Gastroesophageal sphincter (tissue), 3 donors: ENCODE measurements at regions not wholly inside any gene's neighbourhood (a gene's known extent, or its start where the extent isn't known, plus 50 kb on each side); places are given as distances from the start of the nearest gene placed in this dataset.

Experiments
- EP300 ChIP-seq: sonication (generic); formaldehyde crosslinking; IDR thresholded peaks from one replicate; pipeline ENCODE4 v1.6.1; 2017; ENCODE audit warnings: antibody characterized with exemption, mild to moderate bottlenecking
- POLR2A ChIP-seq, 2 donors: fragments of 450-650 bp; IDR thresholded peaks; one replicate each; pipeline ENCODE4 v1.6.1; 2017; ENCODE audit warnings: antibody characterized with exemption in 2 of 2, mild to moderate bottlenecking in 2 of 2, moderate library complexity in 1 of 2
- POLR2AphosphoS5 ChIP-seq: sonication (generic); formaldehyde crosslinking; IDR thresholded peaks from one replicate; pipeline ENCODE4 v1.6.1; 2017; ENCODE audit warnings: antibody characterized with exemption
- TF ChIP-seq, protein P1 (sequence below), 4 experiments: fragments of 200-600 bp in 2 of 4; fragments of 450-650 bp in 2 of 4; sonication (generic) in 1 of 4; IDR thresholded peaks; one replicate each; pipeline ENCODE4 v1.5.1; 2017 to 2019; ENCODE audit warnings: antibody characterized with exemption in 4 of 4, mild to moderate bottlenecking in 2 of 4, moderate library complexity in 2 of 4

DNA sequence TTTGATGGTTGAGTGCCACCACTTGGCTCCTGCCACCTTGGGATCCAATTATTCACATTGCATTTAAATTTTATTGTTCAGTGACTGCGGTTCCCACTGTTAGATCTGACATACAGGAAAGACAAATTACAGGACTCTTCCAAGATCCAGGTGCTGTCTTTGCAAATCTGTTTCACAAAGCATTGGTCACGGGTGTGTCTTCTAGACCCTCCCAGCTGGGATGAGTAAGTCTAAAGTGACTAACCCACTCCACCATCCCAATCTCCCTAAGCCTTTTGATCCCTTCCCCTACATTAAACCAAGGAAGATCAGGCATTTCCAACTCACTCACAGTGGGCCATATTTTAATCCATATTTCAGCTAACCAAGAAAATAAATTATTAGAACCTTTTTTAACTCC is 1016.3 kb upstream of the CTNND2 start:
- TF ChIP-seq, protein P1, sequence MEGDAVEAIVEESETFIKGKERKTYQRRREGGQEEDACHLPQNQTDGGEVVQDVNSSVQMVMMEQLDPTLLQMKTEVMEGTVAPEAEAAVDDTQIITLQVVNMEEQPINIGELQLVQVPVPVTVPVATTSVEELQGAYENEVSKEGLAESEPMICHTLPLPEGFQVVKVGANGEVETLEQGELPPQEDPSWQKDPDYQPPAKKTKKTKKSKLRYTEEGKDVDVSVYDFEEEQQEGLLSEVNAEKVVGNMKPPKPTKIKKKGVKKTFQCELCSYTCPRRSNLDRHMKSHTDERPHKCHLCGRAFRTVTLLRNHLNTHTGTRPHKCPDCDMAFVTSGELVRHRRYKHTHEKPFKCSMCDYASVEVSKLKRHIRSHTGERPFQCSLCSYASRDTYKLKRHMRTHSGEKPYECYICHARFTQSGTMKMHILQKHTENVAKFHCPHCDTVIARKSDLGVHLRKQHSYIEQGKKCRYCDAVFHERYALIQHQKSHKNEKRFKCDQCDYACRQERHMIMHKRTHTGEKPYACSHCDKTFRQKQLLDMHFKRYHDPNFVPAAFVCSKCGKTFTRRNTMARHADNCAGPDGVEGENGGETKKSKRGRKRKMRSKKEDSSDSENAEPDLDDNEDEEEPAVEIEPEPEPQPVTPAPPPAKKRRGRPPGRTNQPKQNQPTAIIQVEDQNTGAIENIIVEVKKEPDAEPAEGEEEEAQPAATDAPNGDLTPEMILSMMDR (IDR thresholded peaks at IDR 0.05) = no peak
- no peak for TF ChIP-seq POLR2A (IDR thresholded peaks at IDR 0.05)
- no peak for TF ChIP-seq POLR2AphosphoS5
- no peak for TF ChIP-seq EP300
